HPDE6-E6E7 (cell line): ENCODE measurements at regions not wholly inside any gene's neighbourhood (a gene's known extent, or its start where the extent isn't known, plus 50 kb on each side); places are given as distances from the start of the nearest gene placed in this dataset.
"Not testable (repeated sequence)": the region's sequence is repeated elsewhere in the genome, so short reads cannot be mapped to it uniquely, and the experiment has no call there.

Source experiments
- DNase-seq: peaks from one replicate; pipeline ENCODE4 v3.0.0; 2011; ENCODE audit warnings: missing footprints; ENCODE audit errors: extremely low spot score

DNA sequence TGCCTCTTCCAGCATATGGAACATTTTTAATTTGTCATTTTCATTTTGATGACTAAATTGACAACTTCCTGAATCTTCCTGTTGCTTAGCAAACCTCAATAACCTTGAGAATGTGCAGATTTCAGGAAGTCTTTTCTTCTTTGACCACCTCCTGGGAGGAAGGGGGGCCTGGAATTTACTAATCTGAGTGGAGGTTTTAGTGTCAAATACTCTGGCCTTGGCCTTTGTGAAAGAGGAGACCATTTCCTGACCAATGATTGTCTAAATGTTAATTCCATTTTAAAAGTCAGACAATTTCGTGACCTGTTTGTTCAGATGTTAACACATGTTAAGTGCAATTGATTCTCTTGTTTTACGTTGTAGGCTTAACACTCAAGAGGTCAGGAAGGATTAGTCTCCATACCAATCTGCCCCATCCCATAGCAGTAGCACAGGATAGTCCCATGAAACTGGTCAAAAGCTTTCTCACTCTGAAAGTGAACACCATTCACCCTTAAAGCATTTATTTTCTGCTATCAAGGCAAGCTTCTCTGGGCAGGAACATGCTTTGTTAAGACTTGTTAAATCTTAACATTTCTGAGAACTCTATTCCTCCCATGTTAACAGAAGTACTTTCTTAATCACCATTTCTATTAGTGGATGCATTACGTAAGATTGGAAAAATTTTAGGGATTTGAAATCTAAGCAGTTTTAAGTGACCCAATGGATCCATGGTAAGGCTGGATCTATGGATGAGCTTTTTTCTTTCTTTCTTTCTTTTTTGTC is 219.6 kb downstream of the RND3 start:
- DNase-seq, result peak; percentile 9

GRCh38 chr2:150266931-150267330 is 220.5 kb downstream of the RND3 start:
- no peak for DNase-seq

GRCh38 chr2:150264442-150264841 is 223.0 kb downstream of the RND3 start:
- no peak for DNase-seq

GRCh38 chr2:150261691-150262090 is 225.8 kb downstream of the RND3 start:
- no peak for DNase-seq

- no peak for DNase-seq
These were observed 226.8 kb downstream of the RND3 start for GRCh38 chr2:150260636-150261035.

GRCh38 chr2:150259746-150260145 is 227.7 kb downstream of the RND3 start:
- DNase-seq, result no peak

DNA sequence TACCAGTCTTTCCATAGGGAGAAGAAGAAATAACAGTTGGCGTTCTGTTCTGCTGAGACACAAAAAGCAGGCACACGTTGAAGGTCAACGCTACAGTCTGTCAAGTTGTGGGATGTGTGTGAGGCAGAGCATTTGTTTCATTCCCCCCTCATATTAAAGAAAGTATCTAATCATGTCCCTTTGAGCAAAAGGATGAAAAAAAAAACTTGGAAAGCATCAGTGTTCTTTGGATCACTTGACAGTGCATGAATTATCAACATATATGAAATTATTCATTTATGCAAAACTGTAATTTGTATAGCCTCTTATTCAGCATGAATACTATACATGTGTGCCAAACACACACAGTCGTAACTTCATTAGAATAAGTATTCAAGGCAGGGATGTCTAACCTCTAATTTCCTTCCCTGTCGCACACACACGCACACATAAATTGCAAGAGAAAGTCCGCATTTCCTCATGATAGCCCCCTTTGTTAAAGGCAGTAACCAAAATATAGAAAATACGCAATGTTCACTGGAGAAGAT is 228.6 kb downstream of the RND3 start:
- no peak for DNase-seq

DNA sequence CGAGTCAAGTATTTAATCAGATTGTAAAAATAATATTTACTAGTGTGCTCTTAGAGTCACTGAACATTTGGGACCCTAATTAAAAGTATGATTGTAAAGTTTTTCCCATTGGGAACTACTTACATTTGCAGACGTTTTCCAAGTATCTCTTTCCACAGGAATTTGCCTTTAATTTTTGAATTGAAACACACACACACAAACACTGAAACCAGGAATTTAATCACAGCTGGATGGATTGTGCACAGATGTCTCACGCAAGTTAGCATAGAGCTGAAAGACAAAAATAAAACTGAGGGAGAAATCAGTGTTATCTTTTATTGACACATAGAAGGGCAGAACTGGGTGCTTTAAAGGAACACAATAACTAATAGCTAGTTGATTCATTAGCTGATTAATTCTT is 230.7 kb downstream of the RND3 start:
- DNase-seq, result no peak

- no peak for DNase-seq
These were observed 231.9 kb downstream of the RND3 start for GRCh38 chr2:150255528-150255927.

DNA sequence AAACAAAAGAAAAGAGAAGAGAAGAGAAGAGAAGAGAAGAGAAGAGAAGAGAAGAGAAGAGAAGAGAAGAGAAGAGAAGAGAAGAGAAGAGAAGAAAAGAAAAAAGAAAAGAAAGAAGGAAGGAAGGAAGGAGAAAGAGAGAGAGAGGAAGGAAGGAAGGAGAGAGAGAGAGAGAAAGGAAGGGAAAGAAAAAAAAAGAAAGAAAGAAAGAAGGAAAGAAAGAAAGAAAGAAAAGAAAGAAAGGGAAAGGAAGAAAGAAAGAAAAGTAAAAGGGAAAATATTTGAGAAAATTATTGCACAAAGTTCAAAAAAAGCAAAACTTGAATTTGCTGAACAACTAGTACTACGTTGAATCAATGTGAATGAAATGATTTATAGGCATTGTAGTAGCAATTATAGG is 237.7 kb downstream of the RND3 start:
- not testable (repeated sequence) for DNase-seq

DNA sequence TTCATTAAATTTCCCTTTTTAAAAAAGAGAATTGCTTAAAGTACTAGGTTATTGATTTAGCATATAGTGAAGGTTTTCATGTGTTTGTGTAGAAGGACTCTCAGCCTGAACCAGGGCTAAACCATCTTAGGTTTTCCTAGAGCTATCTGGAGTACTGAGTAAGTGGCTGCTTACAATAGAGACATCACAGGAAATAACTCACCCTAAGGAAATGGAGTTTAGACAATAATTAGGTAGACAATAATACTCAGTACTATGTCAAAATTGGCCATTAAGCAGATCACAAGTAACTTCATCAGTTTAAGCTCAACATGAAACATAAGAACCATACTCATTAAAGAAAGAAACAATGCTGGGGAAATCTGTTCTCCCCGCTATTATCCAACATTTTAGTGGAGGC is 240.0 kb downstream of the RND3 start:
- DNase-seq, result no peak

- no peak for DNase-seq
These were observed 252.6 kb downstream of the RND3 start for GRCh38 chr2:150234787-150235446.

DNA sequence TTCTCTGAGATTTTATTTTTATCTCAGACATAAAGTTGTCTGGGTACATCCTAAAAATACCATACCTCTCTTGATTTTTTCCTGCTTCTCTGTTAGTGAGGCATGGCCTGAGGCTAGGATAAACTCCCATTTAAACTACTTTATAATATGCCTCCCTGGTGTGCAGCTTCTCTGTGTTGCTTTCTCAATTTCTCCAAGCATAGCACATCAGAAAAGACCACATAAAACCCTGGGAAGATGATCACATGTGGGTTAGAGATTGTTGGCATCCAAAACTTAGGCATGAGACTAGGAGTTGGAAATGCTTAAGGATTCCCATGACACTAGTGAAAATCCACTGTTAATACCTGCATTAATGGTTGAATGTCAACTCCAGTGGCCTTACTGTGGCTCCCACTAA is 254.6 kb downstream of the RND3 start:
- no peak for DNase-seq

- DNase-seq, result no peak
These were observed 255.1 kb downstream of the RND3 start for GRCh38 chr2:150232321-150232720.

GRCh38 chr2:150230616-150231015 is 256.9 kb downstream of the RND3 start:
- DNase-seq, result no peak

- DNase-seq, result no peak
These were observed 257.5 kb downstream of the RND3 start for GRCh38 chr2:150230004-150230403.

- no peak for DNase-seq
These were observed 258.5 kb downstream of the RND3 start for GRCh38 chr2:150228936-150229335.

- no peak for DNase-seq
These were observed 262.4 kb downstream of the RND3 start for GRCh38 chr2:150225030-150225429.

DNA sequence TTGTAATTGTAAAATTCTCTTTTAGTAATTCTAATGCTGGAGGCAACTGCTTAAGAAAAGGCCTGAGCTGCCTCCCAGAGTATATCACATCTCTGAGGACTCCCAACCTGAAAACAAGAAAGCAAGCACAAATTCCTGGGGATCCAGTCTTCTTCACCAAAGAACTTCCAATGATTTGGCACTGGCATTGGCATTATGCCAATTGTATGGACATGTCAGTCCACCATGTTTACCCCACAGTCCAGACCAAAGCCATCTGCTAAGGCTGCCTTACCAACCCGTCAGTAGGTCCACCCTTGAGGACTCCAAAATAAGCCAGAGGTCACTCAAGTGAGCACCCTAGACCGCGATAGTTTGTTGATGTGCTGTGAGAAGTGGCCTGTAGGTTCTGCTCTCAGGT is 263.1 kb downstream of the RND3 start:
- no peak for DNase-seq

GRCh38 chr2:150222942-150223341 is 264.5 kb downstream of the RND3 start:
- no peak for DNase-seq

DNA sequence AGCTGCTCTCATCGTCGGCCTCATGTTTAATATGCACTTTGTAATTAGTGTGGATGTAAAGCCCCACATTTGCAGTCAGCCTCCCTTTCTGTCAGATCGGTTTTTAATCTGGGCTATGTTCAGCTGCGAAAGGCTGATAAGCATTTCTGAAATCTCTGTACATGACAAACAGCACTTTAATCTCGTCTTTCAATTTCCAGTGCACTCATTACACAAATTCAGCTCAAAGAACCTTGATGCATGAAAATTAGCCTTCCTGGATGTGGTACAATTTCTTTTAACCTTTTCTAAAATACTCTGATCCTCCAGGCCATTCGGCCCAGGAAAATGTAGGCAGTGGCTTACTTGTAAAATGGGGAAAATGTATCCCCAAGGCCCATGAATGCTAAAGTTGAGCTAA is 265.1 kb downstream of the RND3 start:
- DNase-seq, result no peak

GRCh38 chr2:150219861-150220260 is 267.6 kb downstream of the RND3 start:
- DNase-seq, result no peak

GRCh38 chr2:150215041-150215440 is 272.4 kb downstream of the RND3 start:
- DNase-seq, result no peak
